ENCODE measurements at regions not wholly inside any gene's neighbourhood (a gene's known extent, or its start where the extent isn't known, plus 50 kb on each side); places are given as distances from the start of the nearest gene placed in this dataset.
A peak's percentile ranks its signal among the peaks of the same experiment; 100 is the strongest.

DNA sequence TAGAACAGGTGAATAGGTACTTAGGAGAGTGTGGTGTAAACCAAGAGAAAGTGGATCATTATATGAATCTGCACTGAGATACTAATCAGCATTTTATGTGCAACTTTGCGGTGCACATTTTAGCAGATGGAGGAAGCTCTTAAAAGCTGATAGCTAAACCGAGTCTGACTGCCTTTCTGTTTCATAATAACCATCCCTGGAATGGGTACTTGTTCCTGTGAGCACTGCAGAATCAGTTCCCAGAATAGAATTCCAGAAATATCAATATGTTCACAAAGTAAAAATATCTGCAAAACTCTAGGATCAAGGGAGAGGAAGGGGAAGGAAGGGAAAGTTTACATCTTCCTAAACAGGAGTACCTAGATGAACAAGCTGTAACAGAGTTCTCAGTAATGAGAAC, 432.2 kb upstream of the HNRNPA3 start:
- TF ChIP-seq TCF4 (CRISPR knock-in tag; IDR thresholded peaks at IDR 0.05; ENCODE audit: borderline replicate concordance) (no peak), ARNTL (CRISPR knock-in tag; IDR thresholded peaks at IDR 0.05; ENCODE audit: borderline replicate concordance, low read depth) (no peak), ZNF8 (CRISPR knock-in tag; IDR thresholded peaks at IDR 0.05) (no peak), PPARA (CRISPR knock-in tag; IDR thresholded peaks at IDR 0.05; ENCODE audit: borderline replicate concordance) (no peak), CSDC2 (CRISPR knock-in tag; IDR thresholded peaks at IDR 0.05) (no peak), ZFP30 (CRISPR knock-in tag; IDR thresholded peaks at IDR 0.05) (no peak), BACH2 (CRISPR knock-in tag; IDR thresholded peaks at IDR 0.05; ENCODE audit: borderline replicate concordance) (no peak), OSR1 (CRISPR knock-in tag; IDR thresholded peaks at IDR 0.05) (no peak), RARB (CRISPR knock-in tag; IDR thresholded peaks at IDR 0.05) (no peak), GLIS3 (CRISPR knock-in tag; IDR thresholded peaks at IDR 0.05) (no peak), ISL1 (CRISPR knock-in tag; IDR thresholded peaks at IDR 0.05) (no peak)
- TF ChIP-seq, protein P1, sequence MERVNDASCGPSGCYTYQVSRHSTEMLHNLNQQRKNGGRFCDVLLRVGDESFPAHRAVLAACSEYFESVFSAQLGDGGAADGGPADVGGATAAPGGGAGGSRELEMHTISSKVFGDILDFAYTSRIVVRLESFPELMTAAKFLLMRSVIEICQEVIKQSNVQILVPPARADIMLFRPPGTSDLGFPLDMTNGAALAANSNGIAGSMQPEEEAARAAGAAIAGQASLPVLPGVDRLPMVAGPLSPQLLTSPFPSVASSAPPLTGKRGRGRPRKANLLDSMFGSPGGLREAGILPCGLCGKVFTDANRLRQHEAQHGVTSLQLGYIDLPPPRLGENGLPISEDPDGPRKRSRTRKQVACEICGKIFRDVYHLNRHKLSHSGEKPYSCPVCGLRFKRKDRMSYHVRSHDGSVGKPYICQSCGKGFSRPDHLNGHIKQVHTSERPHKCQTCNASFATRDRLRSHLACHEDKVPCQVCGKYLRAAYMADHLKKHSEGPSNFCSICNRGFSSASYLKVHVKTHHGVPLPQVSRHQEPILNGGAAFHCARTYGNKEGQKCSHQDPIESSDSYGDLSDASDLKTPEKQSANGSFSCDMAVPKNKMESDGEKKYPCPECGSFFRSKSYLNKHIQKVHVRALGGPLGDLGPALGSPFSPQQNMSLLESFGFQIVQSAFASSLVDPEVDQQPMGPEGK (CRISPR knock-in tag; IDR thresholded peaks at IDR 0.05; ENCODE audit: borderline replicate concordance): no peak
- TF ChIP-seq, protein P2, sequence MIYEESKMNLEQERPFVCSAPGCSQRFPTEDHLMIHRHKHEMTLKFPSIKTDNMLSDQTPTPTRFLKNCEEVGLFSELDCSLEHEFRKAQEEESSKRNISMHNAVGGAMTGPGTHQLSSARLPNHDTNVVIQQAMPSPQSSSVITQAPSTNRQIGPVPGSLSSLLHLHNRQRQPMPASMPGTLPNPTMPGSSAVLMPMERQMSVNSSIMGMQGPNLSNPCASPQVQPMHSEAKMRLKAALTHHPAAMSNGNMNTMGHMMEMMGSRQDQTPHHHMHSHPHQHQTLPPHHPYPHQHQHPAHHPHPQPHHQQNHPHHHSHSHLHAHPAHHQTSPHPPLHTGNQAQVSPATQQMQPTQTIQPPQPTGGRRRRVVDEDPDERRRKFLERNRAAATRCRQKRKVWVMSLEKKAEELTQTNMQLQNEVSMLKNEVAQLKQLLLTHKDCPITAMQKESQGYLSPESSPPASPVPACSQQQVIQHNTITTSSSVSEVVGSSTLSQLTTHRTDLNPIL (CRISPR knock-in tag; IDR thresholded peaks at IDR 0.05; ENCODE audit: low read depth): no peak
- TF ChIP-seq, protein P3, sequence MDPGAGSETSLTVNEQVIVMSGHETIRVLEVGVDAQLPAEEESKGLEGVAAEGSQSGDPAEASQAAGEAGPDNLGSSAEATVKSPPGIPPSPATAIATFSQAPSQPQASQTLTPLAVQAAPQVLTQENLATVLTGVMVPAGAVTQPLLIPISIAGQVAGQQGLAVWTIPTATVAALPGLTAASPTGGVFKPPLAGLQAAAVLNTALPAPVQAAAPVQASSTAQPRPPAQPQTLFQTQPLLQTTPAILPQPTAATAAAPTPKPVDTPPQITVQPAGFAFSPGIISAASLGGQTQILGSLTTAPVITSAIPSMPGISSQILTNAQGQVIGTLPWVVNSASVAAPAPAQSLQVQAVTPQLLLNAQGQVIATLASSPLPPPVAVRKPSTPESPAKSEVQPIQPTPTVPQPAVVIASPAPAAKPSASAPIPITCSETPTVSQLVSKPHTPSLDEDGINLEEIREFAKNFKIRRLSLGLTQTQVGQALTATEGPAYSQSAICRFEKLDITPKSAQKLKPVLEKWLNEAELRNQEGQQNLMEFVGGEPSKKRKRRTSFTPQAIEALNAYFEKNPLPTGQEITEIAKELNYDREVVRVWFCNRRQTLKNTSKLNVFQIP (CRISPR knock-in tag; IDR thresholded peaks at IDR 0.05; ENCODE audit: borderline replicate concordance, low read depth): no peak
- ATAC-seq: no peak

DNA sequence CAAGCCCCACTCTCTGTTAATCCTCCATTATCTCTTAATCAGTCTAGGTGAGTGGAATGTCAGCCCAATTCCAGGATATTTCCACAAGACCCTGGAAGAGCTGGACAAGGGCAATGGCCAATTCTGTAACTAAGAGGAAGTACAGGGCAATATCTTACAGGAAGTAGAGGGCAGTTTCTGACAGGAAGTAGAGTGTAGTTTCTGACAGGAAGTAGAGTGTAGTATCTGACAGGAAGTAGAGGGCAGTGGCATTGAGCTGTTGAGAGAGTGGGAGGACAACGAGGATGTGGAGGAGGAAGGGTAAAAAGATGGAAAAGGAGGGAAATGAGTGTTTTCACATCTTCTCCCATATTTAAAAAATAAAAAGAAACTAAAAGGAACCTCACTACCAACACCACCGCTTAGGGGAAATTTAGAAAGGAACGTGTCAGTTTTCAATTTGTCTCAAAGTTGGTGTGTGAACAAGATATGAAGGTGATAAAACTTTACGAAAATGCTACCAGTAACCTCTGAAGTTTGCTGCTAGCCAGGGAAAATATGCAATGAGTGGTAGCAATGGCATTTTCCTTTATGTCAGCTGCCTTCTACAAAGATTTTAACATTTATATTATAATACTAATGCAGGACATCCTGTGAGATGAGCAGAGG, 430.9 kb upstream of the HNRNPA3 start:
- TF ChIP-seq, protein P2 (CRISPR knock-in tag; IDR thresholded peaks at IDR 0.05; ENCODE audit: low read depth): no peak
- TF ChIP-seq ISL1 (CRISPR knock-in tag; IDR thresholded peaks at IDR 0.05) (no peak), TOX (CRISPR knock-in tag; IDR thresholded peaks at IDR 0.05; ENCODE audit: borderline replicate concordance) (no peak), TCF4 (CRISPR knock-in tag; IDR thresholded peaks at IDR 0.05; ENCODE audit: borderline replicate concordance) (no peak)
- TF ChIP-seq, protein P3 (CRISPR knock-in tag; IDR thresholded peaks at IDR 0.05; ENCODE audit: borderline replicate concordance, low read depth): no peak
- no peak for ATAC-seq

DNA sequence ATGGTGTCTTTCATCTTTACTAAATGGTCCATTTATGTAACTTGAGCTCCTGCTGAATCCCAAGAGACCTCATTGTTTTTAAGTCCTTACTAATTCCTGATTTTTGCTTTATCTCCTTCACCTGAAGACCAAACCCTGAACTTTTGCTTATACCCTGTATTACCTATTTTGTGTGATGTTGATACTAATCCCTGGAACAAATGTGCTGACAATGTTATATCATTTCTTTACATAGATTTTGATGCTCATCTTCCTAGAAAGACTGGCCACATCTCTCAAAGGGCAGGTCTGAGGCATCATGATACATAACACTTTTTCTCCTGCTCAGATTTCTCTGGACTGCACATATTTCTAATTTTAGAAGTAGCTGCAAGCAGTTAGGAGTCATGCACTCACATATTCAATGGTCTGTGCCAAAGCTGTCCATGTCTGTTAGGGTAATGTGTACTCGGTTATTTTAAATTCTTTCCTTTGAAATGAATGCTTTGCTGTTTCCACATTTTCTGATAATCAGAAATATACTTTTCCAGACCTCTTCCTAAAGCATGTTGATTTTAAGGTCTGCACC, 427.9 kb upstream of the HNRNPA3 start:
- peak; percentile 92 for ATAC-seq

More for the DNA sequence above, 427.9 kb upstream of the HNRNPA3 start:
- TF ChIP-seq, protein P2 (CRISPR knock-in tag; IDR thresholded peaks at IDR 0.05; ENCODE audit: low read depth): no peak
- no peak for TF ChIP-seq OSR1 (CRISPR knock-in tag; IDR thresholded peaks at IDR 0.05)
- no peak for TF ChIP-seq ZC3H10 (CRISPR knock-in tag; IDR thresholded peaks at IDR 0.05)
- no peak for TF ChIP-seq BACH2 (CRISPR knock-in tag; IDR thresholded peaks at IDR 0.05; ENCODE audit: borderline replicate concordance)
- TF ChIP-seq ZNF8 (CRISPR knock-in tag; IDR thresholded peaks at IDR 0.05): no peak
- TF ChIP-seq ZFP3 (CRISPR knock-in tag; IDR thresholded peaks at IDR 0.05): no peak
- TF ChIP-seq, protein P4, sequence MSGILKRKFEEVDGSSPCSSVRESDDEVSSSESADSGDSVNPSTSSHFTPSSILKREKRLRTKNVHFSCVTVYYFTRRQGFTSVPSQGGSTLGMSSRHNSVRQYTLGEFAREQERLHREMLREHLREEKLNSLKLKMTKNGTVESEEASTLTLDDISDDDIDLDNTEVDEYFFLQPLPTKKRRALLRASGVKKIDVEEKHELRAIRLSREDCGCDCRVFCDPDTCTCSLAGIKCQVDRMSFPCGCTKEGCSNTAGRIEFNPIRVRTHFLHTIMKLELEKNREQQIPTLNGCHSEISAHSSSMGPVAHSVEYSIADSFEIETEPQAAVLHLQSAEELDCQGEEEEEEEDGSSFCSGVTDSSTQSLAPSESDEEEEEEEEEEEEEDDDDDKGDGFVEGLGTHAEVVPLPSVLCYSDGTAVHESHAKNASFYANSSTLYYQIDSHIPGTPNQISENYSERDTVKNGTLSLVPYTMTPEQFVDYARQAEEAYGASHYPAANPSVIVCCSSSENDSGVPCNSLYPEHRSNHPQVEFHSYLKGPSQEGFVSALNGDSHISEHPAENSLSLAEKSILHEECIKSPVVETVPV (CRISPR knock-in tag; IDR thresholded peaks at IDR 0.05): no peak
- no peak for TF ChIP-seq ESRRG (CRISPR knock-in tag; IDR thresholded peaks at IDR 0.05)
- no peak for TF ChIP-seq GLIS3 (CRISPR knock-in tag; IDR thresholded peaks at IDR 0.05)
- TF ChIP-seq TCF4 (CRISPR knock-in tag; IDR thresholded peaks at IDR 0.05; ENCODE audit: borderline replicate concordance): no peak
- no peak for TF ChIP-seq ZNF565 (CRISPR knock-in tag; conservative IDR thresholded peaks at IDR 0.05; ENCODE audit: low read depth)
